A549 (cell line): ENCODE measurements at regions not wholly inside any gene's neighbourhood (a gene's known extent, or its start where the extent isn't known, plus 50 kb on each side); places are given as distances from the start of the nearest gene placed in this dataset.

Experiments used
- ATAC-seq, 2 experiments: fragments of 200-7000 bp in 1 of 2; fragments of >200 bp in 1 of 2; cut with Nextera tagmentation in 1 of 2; cut with Tn5 transposase in 1 of 2; 3 replicates each; pipeline versions ENCODE4 v1.8.0 to v1.9.1; 2018 to 2020; ENCODE audit warnings: mild to moderate bottlenecking in 1 of 2, moderate library complexity in 1 of 2
- CTCF ChIA-PET: fragments of 300-600 bp; sonication (Branson Sonifier 250); formaldehyde crosslinking; extraction: SDS; loops from one replicate; lab custom pipeline; 2021; ENCODE audit warnings: antibody characterized with exemption, inconsistent platforms; lab: Yijun Ruan, JAX
- POLR2A ChIA-PET: fragments of 350-600 bp; formaldehyde crosslinking; extraction: SDS; loops from one replicate; lab custom pipeline; 2021; ENCODE audit warnings: antibody characterized with exemption, inconsistent platforms; lab: Yijun Ruan, JAX
- DNase-seq, 2 experiments: peaks; one replicate each; pipeline versions ENCODE4 v3.0.0 to v3.0.0-alpha.2; 2011 to 2016; ENCODE audit warnings: low read depth in 1 of 2, low spot score in 1 of 2
- FAIRE-seq: peaks from 2 replicates; lab custom pipeline; 2011; peaks lifted over from hg19 to GRCh38; lab: Jason Lieb, UNC
- H3K27ac ChIP-seq, 2 experiments: fragments of >200 bp; sonication (Bioruptor Twin); formaldehyde crosslinking; 3 replicates each; pipeline ENCODE4 v1.5.1; 2016 to 2017
- H3K4me1 ChIP-seq: fragments of >200 bp; sonication (Bioruptor Twin); formaldehyde crosslinking; 3 replicates; pipeline ENCODE4 v1.6.1; 2016
- H3K4me2 ChIP-seq: fragments of >200 bp; sonication (Bioruptor Twin); formaldehyde crosslinking; 3 replicates; pipeline ENCODE4 v1.6.1; 2016
- H3K4me3 ChIP-seq: fragments of >200 bp; sonication (Bioruptor Twin); formaldehyde crosslinking; 3 replicates; pipeline ENCODE4 v1.5.1; 2016
- H3K9me3 ChIP-seq: fragments of >200 bp; sonication (Bioruptor Twin); formaldehyde crosslinking; 3 replicates; pipeline ENCODE4 v1.6.1; 2016
- BHLHE40 ChIP-seq: IDR thresholded peaks from 2 replicates; pipeline ENCODE4 v1.6.1; 2012; ENCODE audit warnings: low read depth, low read length, inconsistent platforms
- CBX8 ChIP-seq: fragments of 200-600 bp; sonication (generic); IDR thresholded peaks from 2 replicates; pipeline ENCODE4 v1.6.1; 2016
- E2F6 ChIP-seq: IDR thresholded peaks from 2 replicates; pipeline ENCODE4 v1.6.1; 2012; ENCODE audit warnings: low read depth, borderline replicate concordance
- EHMT2 ChIP-seq: fragments of 200-600 bp; sonication (generic); IDR thresholded peaks from 2 replicates; pipeline ENCODE4 v1.6.1; 2016; ENCODE audit warnings: antibody characterized with exemption, low read depth, mild to moderate bottlenecking, moderate library complexity
- EP300 ChIP-seq, 2 experiments: fragments of >200 bp; sonication (Bioruptor Twin); formaldehyde crosslinking; IDR thresholded peaks; 2 replicates in 1 of 2; 3 replicates in 1 of 2; pipeline ENCODE4 v1.6.1; 2016 to 2017
- GATA3 ChIP-seq: IDR thresholded peaks from 2 replicates; pipeline ENCODE4 v1.6.1; 2012; ENCODE audit warnings: borderline replicate concordance
- HDAC2 ChIP-seq: fragments of 200-600 bp; sonication (generic); IDR thresholded peaks from 2 replicates; pipeline ENCODE4 v1.6.1; 2016
- HES2 ChIP-seq: fragments of >200 bp; sonication (Bioruptor Twin); formaldehyde crosslinking; IDR thresholded peaks from 2 replicates; pipeline ENCODE4 v1.6.1; 2016
- JUNB ChIP-seq: fragments of >200 bp; sonication (Bioruptor Twin); formaldehyde crosslinking; IDR thresholded peaks from 2 replicates; pipeline ENCODE4 v1.6.1; 2016
- KDM5A ChIP-seq: fragments of 200-600 bp; sonication (generic); IDR thresholded peaks from 2 replicates; pipeline ENCODE4 v1.6.1; 2016; ENCODE audit warnings: antibody characterized with exemption, mild to moderate bottlenecking
- MAFK ChIP-seq: fragments of 450-650 bp; IDR thresholded peaks from 2 replicates; pipeline ENCODE4 v1.6.1; 2014; ENCODE audit not compliant: partially characterized antibody
- PHF8 ChIP-seq: fragments of 200-600 bp; sonication (generic); IDR thresholded peaks from 2 replicates; pipeline ENCODE4 v1.6.1; 2016; ENCODE audit warnings: low read depth, mild to moderate bottlenecking, antibody characterized with exemption, moderate library complexity, borderline replicate concordance
- POLR2AphosphoS2 ChIP-seq: conservative IDR thresholded peaks from 2 replicates; pipeline ENCODE4 v1.6.1; 2012; ENCODE audit warnings: low read length, improper control_type of control experiment, inconsistent platforms
- RFX5 ChIP-seq: fragments of 450-650 bp; IDR thresholded peaks from 2 replicates; pipeline ENCODE4 v1.7.1; 2014; ENCODE audit warnings: antibody characterized with exemption, mild to moderate bottlenecking, moderate library complexity
- RNF2 ChIP-seq: fragments of 200-600 bp; sonication (generic); IDR thresholded peaks from 2 replicates; pipeline ENCODE4 v1.6.1; 2016; ENCODE audit warnings: low read depth, mild to moderate bottlenecking, antibody characterized with exemption, moderate library complexity, borderline replicate concordance
- SREBF2 ChIP-seq: fragments of 450-650 bp; IDR thresholded peaks from 2 replicates; pipeline ENCODE4 v1.6.1; 2014; ENCODE audit warnings: mild to moderate bottlenecking, moderate library complexity
- TFCP2L1 ChIP-seq: fragments of 250-450 bp; sonication (Bioruptor Pico); IDR thresholded peaks from 2 replicates; pipeline ENCODE4 v1.5.0; 2021; ENCODE audit warnings: mild to moderate bottlenecking
- WGBS: methylation state at CpG from one replicate; pipeline ENCODE4 v1.1.6; 2017; ENCODE audit errors: missing lambda C conversion rate; 5-methylcytosine and 5-hydroxymethylcytosine counted together
- TF ChIP-seq, protein P1 (sequence below): fragments of >200 bp; sonication (Bioruptor Twin); formaldehyde crosslinking; IDR thresholded peaks from 3 replicates; pipeline ENCODE4 v1.5.1; 2016
- TF ChIP-seq, protein P2 (sequence below): IDR thresholded peaks from 2 replicates; pipeline ENCODE4 v1.6.1; 2012
- TF ChIP-seq, protein P3 (sequence below): fragments of >200 bp; sonication (Bioruptor Twin); formaldehyde crosslinking; IDR thresholded peaks from 3 replicates; pipeline ENCODE4 v1.6.1; 2016

GRCh38 chr13:59247171-59247570 lies 916.6 kb downstream of the DIAPH3 start:
- H3K27ac ChIP-seq, result no peak overlapping the region
- no peak overlapping the region for H3K4me2 ChIP-seq
- FAIRE-seq (no peak), ATAC-seq (no peak), DNase-seq (no peak)
- ChIA-PET POLR2A (no interaction called here), CTCF (no interaction called here)
- WGBS, result 1% methylated on average over 5 of the region's 5 CpGs
- H3K4me3 ChIP-seq, result no peak overlapping the region
- no peaks in the 10 kb centered on the region for H3K9me3 ChIP-seq
- TF ChIP-seq, protein P1, sequence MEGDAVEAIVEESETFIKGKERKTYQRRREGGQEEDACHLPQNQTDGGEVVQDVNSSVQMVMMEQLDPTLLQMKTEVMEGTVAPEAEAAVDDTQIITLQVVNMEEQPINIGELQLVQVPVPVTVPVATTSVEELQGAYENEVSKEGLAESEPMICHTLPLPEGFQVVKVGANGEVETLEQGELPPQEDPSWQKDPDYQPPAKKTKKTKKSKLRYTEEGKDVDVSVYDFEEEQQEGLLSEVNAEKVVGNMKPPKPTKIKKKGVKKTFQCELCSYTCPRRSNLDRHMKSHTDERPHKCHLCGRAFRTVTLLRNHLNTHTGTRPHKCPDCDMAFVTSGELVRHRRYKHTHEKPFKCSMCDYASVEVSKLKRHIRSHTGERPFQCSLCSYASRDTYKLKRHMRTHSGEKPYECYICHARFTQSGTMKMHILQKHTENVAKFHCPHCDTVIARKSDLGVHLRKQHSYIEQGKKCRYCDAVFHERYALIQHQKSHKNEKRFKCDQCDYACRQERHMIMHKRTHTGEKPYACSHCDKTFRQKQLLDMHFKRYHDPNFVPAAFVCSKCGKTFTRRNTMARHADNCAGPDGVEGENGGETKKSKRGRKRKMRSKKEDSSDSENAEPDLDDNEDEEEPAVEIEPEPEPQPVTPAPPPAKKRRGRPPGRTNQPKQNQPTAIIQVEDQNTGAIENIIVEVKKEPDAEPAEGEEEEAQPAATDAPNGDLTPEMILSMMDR, result no peak
- TF ChIP-seq SREBF2, result no peak
- no peak for TF ChIP-seq MAFK
- no peak for TF ChIP-seq HDAC2
- no peak for TF ChIP-seq JUNB
- no peak for TF ChIP-seq HES2
- TF ChIP-seq, protein P2, sequence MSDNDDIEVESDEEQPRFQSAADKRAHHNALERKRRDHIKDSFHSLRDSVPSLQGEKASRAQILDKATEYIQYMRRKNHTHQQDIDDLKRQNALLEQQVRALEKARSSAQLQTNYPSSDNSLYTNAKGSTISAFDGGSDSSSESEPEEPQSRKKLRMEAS, result no peak
- TF ChIP-seq PHF8, result no peak
- TF ChIP-seq CBX8, result no peak
- TF ChIP-seq, protein P3, sequence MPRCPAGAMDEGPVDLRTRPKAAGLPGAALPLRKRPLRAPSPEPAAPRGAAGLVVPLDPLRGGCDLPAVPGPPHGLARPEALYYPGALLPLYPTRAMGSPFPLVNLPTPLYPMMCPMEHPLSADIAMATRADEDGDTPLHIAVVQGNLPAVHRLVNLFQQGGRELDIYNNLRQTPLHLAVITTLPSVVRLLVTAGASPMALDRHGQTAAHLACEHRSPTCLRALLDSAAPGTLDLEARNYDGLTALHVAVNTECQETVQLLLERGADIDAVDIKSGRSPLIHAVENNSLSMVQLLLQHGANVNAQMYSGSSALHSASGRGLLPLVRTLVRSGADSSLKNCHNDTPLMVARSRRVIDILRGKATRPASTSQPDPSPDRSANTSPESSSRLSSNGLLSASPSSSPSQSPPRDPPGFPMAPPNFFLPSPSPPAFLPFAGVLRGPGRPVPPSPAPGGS, result no peak
- no peak for TF ChIP-seq GATA3
- TF ChIP-seq E2F6, result no peak
- TF ChIP-seq RNF2, result no peak
- no peak for TF ChIP-seq KDM5A
- no peaks in the 10 kb centered on the region for H3K4me1 ChIP-seq

DNA sequence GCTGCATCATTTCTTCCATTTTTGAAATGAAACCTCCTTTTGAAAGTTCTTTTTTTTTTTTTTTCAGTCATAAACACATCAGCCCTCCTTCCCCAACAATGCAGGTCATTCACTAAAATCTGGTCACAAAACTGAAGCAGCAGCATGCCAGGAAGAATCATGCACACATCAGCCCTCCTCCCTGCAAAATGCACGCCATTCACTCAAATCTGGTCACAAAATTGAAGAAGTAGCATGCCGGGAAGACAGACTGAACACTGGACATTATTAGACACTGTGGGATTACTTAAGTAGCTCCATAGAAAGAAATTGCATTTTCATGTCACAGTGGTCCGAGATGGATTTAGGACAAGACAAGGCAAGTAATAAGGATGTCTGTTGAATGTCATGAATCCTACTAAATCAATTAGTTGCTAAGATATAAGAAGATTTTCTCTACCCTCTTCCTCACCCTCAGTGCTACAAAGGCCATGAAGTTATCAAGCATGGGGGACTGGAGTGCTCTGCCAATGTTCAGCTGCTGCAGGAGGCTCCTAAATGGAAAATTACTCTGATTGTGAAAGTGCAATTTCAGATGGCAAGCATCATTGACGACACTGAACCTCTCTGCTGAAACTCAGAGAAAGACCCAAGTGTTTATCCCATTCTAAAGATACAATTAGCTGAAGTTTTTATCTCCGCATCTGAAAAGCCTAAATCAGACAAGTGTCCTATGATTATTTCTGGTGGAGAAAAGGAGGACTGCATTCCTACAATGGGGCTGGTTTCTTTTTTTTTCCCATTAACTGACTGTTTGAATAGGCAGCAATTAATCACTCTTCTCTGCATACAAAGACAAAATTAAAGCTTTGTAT lies 913.2 kb downstream of the DIAPH3 start:
- ATAC-seq (no peak), FAIRE-seq (no peak), DNase-seq (no peak)
- ChIA-PET POLR2A (no interaction called here), CTCF (interaction anchor here (1.4 kb wide), 1 partner anchor 15 kb away, joined by 4 read pairs; no protein-coding TSS in a partner anchor)
- Histone ChIP-seq H3K9me3 (no peaks in the 10 kb centered on the region), H3K27ac (no peak overlapping the region), H3K4me2 (no peak overlapping the region), H3K4me3 (no peak overlapping the region), H3K4me1 (no peaks in the 10 kb centered on the region)
- TF ChIP-seq EP300 (IDR thresholded peaks at IDR 0.05) (no peak), EHMT2 (no peak), PHF8 (no peak)
- 17% methylated on average over 5 of the region's 5 CpGs for WGBS

DNA sequence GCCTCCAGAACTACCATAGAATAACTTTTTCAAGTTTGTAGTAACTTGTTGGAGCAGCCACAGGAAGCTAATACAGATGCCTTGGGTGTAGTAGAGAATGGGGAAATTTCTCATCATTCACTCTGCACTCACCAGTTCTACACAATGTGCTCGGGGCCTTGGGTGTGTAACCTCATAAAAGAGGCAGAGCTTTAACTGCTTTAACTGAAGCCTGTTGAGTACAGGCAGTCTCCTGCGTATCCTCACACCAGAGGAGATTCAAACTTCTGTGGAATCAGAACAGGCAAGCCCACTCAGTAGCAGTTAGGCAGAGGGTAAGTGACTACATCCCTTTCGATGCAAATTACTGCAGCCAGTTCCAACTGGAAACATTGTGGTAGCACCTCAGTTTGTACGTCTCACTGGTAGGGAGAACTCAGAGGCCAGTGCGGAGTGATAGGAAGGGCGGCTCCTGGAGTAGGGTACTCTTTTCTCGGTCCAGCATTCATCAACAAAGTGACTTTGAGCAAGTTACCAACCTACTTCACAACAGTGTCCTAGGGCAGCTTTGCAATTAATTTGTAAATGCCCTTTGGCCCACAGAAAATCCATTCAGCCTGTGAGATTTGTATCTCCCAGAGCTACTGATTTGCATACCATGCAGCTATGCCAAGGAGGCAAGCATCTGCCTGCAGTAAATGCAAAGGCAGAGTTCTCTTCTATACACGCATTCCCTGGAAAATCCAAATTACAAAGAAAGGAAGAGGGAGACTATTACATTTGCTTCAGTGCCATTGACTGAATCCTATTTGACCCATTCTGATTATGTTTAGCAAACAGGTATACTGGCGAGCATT lies 904.3 kb downstream of the DIAPH3 start:
- POLR2A ChIA-PET, result no interaction called here
- no peak overlapping the region for H3K4me3 ChIP-seq
- CTCF ChIA-PET, result no interaction called here
- H3K4me2 ChIP-seq, result no peak overlapping the region
- no peaks in the 10 kb centered on the region for H3K9me3 ChIP-seq
- WGBS, result 23% methylated on average over 8 of the region's 9 CpGs
- DNase-seq (no peak), FAIRE-seq (no peak), ATAC-seq (no peak)
- TF ChIP-seq JUNB (no peak), POLR2AphosphoS2 (no peak), GATA3 (no peak), BHLHE40 (no peak), HES2 (no peak), TFCP2L1 (CRISPR knock-in tag) (no peak), RFX5 (no peak)
- H3K27ac ChIP-seq, result no peak overlapping the region
- H3K4me1 ChIP-seq, result no peaks in the 10 kb centered on the region
